SH-SY5Y (cell line): ENCODE measurements at regions not wholly inside any gene's neighbourhood (a gene's known extent, or its start where the extent isn't known, plus 50 kb on each side); places are given as distances from the start of the nearest gene placed in this dataset.

Source experiments
- GATA2 ChIP-seq: IDR thresholded peaks from 2 replicates; pipeline ENCODE4 v1.6.1; 2011; ENCODE audit warnings: mild to moderate bottlenecking, low read depth, low read length
- GATA3 ChIP-seq: IDR thresholded peaks from 2 replicates; pipeline ENCODE4 v1.6.1; 2011; ENCODE audit warnings: low read depth, mild to moderate bottlenecking, low read length, moderate library complexity

DNA sequence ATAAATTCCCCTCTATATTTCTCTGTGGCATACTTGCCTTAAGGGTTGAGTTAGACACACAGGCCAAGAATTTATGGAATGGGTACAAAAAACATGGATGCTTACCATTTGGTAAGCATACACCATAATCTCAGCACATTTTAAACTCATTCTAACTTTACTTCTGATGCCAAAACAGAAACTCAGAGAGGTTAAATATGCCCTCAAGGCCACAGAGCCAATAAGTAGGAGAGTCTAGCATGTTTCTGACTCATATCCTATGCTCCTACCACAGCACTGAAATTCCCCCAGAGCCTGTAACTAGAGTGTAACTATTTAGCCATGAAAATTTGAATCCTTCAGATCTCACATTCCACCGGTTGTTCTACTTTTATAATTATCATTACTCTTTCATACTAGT lies 559.7 kb downstream of the ACTL7B start:
- TF ChIP-seq GATA3 (no peak), GATA2 (no peak)
